NOMO-1 treated with DMSO at 0.1 percent for 48 hours (cell line): ENCODE measurements at regions not wholly inside any gene's neighbourhood (a gene's known extent, or its start where the extent isn't known, plus 50 kb on each side); places are given as distances from the start of the nearest gene placed in this dataset.
"Not testable (repeated sequence)": the region's sequence is repeated elsewhere in the genome, so short reads cannot be mapped to it uniquely, and the experiment has no call there.

Experiments used
- DNase-seq: peaks from one replicate; lab custom pipeline; 2025; ENCODE audit not compliant: unreplicated experiment; lab: John Stamatoyannopoulos, UW

- no peak for DNase-seq
Measured at GRCh38 chr7:25727446-25727845, 424.6 kb upstream of the NFE2L3 start.

GRCh38 chr7:25727876-25728275, 424.1 kb upstream of the NFE2L3 start:
- no peak for DNase-seq

GRCh38 chr7:25731068-25731845, 420.7 kb upstream of the NFE2L3 start:
- no peak for DNase-seq

GRCh38 chr7:25731846-25732245, 420.2 kb upstream of the NFE2L3 start:
- no peak for DNase-seq

GRCh38 chr7:25732766-25733217, 419.2 kb upstream of the NFE2L3 start:
- DNase-seq, result no peak

GRCh38 chr7:25735674-25736242, 416.2 kb upstream of the NFE2L3 start:
- DNase-seq, result peak; percentile 21

- DNase-seq, result no peak
Measured at GRCh38 chr7:25738528-25738927, 413.5 kb upstream of the NFE2L3 start.

GRCh38 chr7:25739143-25739542, 412.9 kb upstream of the NFE2L3 start:
- no peak for DNase-seq

GRCh38 chr7:25742316-25742715, 409.7 kb upstream of the NFE2L3 start:
- no peak for DNase-seq

GRCh38 chr7:25743670-25744451, 408.1 kb upstream of the NFE2L3 start:
- DNase-seq, result not testable (repeated sequence)

GRCh38 chr7:25750744-25751508, 401.1 kb upstream of the NFE2L3 start:
- no peak for DNase-seq

- DNase-seq, result no peak
Measured at GRCh38 chr7:25752154-25752553, 399.8 kb upstream of the NFE2L3 start.

- no peak for DNase-seq
Measured at GRCh38 chr7:25752967-25753791, 398.8 kb upstream of the NFE2L3 start.

GRCh38 chr7:25753837-25754236, 398.2 kb upstream of the NFE2L3 start:
- no peak for DNase-seq

- no peak for DNase-seq
Measured at GRCh38 chr7:25754333-25754732, 397.7 kb upstream of the NFE2L3 start.

- no peak for DNase-seq
Measured at GRCh38 chr7:25754751-25755150, 397.2 kb upstream of the NFE2L3 start.

- no peak for DNase-seq
Measured at GRCh38 chr7:25756601-25757000, 395.4 kb upstream of the NFE2L3 start.

- DNase-seq, result no peak
Measured at GRCh38 chr7:25758559-25758958, 393.4 kb upstream of the NFE2L3 start.

- no peak for DNase-seq
Measured at GRCh38 chr7:25759286-25759685, 392.7 kb upstream of the NFE2L3 start.

GRCh38 chr7:25759748-25760147, 392.2 kb upstream of the NFE2L3 start:
- no peak for DNase-seq
